Esophagus (tissue), 2 donors: ENCODE measurements at regions not wholly inside any gene's neighbourhood (a gene's known extent, or its start where the extent isn't known, plus 50 kb on each side); places are given as distances from the start of the nearest gene placed in this dataset.
"Not testable (repeated sequence)": the region's sequence is repeated elsewhere in the genome, so short reads cannot be mapped to it uniquely, and the experiment has no call there.

Experiments
- H3K27ac ChIP-seq, 2 donors: one replicate each; pipeline ENCODE4 v1.5.1; 2013; ENCODE audit warnings: low read depth in 2 of 2, mild to moderate bottlenecking in 2 of 2, inconsistent platforms in 1 of 2, low read length in 1 of 2, moderate library complexity in 1 of 2
- H3K27me3 ChIP-seq, 2 donors: one replicate each; pipeline ENCODE4 v1.6.1; 2013; ENCODE audit warnings: low read length in 2 of 2, control low read depth in 1 of 2, mild to moderate bottlenecking in 1 of 2; ENCODE audit not compliant: insufficient read depth in 2 of 2, control insufficient read depth in 1 of 2
- H3K36me3 ChIP-seq, 2 donors: one replicate each; pipeline ENCODE4 v1.6.1; 2013; ENCODE audit warnings: low read length in 1 of 2; ENCODE audit not compliant: control insufficient read depth in 2 of 2, insufficient read depth in 2 of 2
- H3K4me1 ChIP-seq, 2 donors: one replicate each; pipeline ENCODE4 v1.6.1; 2013; ENCODE audit warnings: low read length in 1 of 2; ENCODE audit not compliant: control insufficient read depth in 2 of 2, insufficient read depth in 2 of 2
- H3K4me3 ChIP-seq, 2 donors: one replicate each; pipeline ENCODE4 v1.5.1; 2013; ENCODE audit warnings: low read length in 2 of 2, mild to moderate bottlenecking in 2 of 2, low read depth in 1 of 2, moderate library complexity in 1 of 2
- H3K9me3 ChIP-seq, 2 donors: one replicate each; pipeline ENCODE4 v1.6.1; 2013; ENCODE audit warnings: mild to moderate bottlenecking in 2 of 2, low read depth in 1 of 2, low read length in 1 of 2, moderate library complexity in 1 of 2; ENCODE audit not compliant: control insufficient read depth in 2 of 2, insufficient read depth in 1 of 2
- WGBS, 2 donors: extraction: QIAGEN DNeasy Blood & Tissue Kit; methylation state at CpG; one replicate each; pipeline ENCODE4 v1.1.7; 2013; 5-methylcytosine and 5-hydroxymethylcytosine counted together
- donor health status: healthy with polysubstance abuse.
- donor health status: Bipolar disorder and iron deficiency.

DNA sequence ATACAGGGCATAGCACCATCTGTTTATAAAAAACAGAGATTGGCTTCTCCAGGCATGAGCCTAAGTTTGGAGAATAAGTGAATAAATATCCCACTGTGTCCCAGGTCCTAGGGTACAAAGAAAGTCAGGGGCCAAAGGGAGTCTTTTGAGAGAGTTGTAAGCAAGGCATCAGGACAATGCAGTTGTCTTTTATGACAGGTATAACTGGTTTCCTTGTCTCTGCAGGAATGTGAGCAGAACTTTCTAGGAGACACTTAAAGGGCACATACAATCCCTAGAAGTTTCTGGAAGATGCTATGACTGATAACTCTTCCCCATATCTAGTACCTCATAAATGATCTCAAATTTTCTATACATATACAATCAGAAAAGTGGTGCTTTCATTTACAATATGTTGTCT is 245.6 kb upstream of the RGMB start:
- Histone ChIP-seq H3K4me1 (no peaks in the 10 kb centered on the region), H3K27me3 (no peaks in the 10 kb centered on the region), H3K4me3 (no peak overlapping the region), H3K27ac (no peak overlapping the region), H3K36me3 (no peaks in the 10 kb centered on the region), H3K9me3 (no peaks in the 10 kb centered on the region)

DNA sequence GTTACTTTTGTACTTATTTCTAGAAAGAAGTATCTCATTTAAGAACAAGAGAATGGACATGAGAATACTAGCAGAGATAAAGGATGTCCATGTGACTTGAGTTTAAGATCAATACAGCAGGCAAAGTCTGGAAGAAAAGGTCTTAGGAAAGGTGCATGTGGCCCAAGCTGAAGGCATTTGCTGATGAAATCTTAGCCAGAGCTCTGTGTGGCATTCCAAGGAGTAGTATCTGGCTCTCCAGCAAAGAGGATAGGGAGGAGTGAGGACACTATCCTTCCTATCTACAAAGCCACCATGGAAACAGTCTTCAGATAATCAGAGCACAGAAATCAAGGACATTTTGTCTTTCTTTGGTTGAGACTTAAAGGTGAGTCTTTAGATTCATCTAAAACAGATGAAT is 244.1 kb upstream of the RGMB start:
- Histone ChIP-seq H3K27me3 (no peaks in the 10 kb centered on the region), H3K4me1 (no peaks in the 10 kb centered on the region), H3K4me3 (no peak overlapping the region), H3K36me3 (no peaks in the 10 kb centered on the region), H3K9me3 (no peaks in the 10 kb centered on the region), H3K27ac (no peak overlapping the region)

DNA sequence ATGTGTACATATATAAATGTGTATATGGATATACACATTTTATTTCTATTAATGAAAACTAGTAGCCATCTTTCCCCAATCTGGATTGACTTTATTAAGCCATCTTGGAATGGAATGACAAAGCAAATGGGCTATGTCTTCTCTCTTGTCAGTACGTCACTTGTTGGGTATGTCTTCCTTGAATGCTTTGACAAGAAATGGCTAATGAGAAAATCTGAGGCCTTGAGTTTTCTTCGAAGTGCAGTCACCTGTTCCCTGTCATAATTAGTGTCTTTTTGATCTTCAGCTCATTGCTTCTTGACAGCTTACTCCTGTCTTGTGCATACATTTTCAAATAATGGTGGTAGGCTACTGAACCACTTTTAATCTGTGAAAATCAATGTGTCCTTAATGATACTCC is 243.2 kb upstream of the RGMB start:
- H3K4me1 ChIP-seq = no peaks in the 10 kb centered on the region
- H3K9me3 ChIP-seq = no peaks in the 10 kb centered on the region
- no peak overlapping the region for H3K27ac ChIP-seq
- 83% methylated on average over 2 of the region's 2 CpGs for WGBS, 2 donors
- H3K4me3 ChIP-seq = no peak overlapping the region
- H3K36me3 ChIP-seq = no peaks in the 10 kb centered on the region
- no peaks in the 10 kb centered on the region for H3K27me3 ChIP-seq

DNA sequence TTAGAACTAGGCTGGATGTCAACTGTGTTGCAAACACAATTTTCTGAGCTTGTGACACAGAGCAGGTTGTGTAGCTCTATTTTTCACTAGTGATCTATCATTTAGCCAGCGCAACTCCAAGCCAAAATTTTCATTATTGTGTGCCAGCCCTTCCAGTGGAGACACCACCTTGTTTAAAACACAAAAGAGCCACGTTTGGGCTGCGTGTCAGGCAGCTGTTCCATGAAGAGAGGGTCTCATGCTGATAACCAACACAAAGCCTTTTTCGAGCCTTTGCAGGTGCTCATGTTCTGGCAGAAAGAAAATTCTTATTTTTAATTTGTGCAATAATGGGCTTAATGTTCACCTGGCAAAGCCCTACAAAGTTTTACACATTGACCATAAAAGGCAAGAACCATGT is 237.6 kb upstream of the RGMB start:
- Histone ChIP-seq H3K4me1 (no peaks in the 10 kb centered on the region), H3K27me3 (no peaks in the 10 kb centered on the region), H3K27ac (no peak overlapping the region), H3K4me3 (no peak overlapping the region), H3K9me3 (no peaks in the 10 kb centered on the region), H3K36me3 (no peaks in the 10 kb centered on the region)
- 41 to 62% methylated on average over 4 of the region's 4 CpGs for WGBS, 2 donors

DNA sequence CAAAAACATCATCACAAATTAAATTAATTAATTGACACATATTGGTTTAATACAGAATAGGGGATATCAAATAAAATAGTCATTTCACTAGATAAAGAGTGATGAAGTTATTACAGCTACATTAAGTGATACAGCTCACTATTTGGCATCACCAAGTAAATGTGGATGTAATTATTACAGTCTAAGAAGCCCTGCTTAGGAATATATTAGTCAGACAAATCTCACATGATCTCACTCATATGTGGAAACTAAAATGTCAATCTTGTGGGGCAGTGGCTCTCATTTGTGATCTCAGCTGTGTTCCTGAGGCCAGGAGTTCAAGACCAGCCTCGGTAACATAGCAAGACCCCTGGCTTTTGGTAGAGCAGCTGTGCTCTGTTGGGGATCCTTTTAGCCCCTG is 233.4 kb upstream of the RGMB start:
- no peaks in the 10 kb centered on the region for H3K36me3 ChIP-seq
- no peak overlapping the region for H3K4me3 ChIP-seq
- no peaks in the 10 kb centered on the region for H3K9me3 ChIP-seq
- WGBS, 2 donors = 0 to 84% methylated on average over 1 of the region's 1 CpG
- H3K4me1 ChIP-seq = no peaks in the 10 kb centered on the region
- peak overlapping the region in 1 of 2 donors; percentile 4 for H3K27ac ChIP-seq
- H3K27me3 ChIP-seq = no peaks in the 10 kb centered on the region

DNA sequence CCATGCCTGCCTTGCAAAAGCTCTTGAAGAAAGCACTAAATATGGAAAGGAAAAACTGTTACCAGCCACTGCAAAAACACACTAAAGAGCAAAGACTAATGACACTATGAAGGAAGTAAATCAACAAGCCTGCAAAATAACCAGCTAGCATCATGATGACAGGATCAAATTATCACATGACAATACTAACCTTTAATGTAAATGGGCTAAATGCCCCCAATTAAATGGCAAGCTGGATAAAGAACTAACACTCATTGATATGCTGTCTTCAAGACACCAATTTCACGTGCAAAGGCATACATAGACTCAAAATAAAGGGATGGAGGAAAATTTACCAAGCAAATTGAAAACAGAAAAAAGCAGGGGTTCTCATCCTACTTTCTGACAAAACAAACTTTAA is 231.8 kb upstream of the RGMB start:
- Histone ChIP-seq H3K27ac (no peak overlapping the region), H3K36me3 (no peaks in the 10 kb centered on the region), H3K4me3 (no peak overlapping the region), H3K4me1 (no peaks in the 10 kb centered on the region), H3K27me3 (no peaks in the 10 kb centered on the region), H3K9me3 (no peaks in the 10 kb centered on the region)
- WGBS, 2 donors = 0 to 22% methylated on average over 1 of the region's 1 CpG

DNA sequence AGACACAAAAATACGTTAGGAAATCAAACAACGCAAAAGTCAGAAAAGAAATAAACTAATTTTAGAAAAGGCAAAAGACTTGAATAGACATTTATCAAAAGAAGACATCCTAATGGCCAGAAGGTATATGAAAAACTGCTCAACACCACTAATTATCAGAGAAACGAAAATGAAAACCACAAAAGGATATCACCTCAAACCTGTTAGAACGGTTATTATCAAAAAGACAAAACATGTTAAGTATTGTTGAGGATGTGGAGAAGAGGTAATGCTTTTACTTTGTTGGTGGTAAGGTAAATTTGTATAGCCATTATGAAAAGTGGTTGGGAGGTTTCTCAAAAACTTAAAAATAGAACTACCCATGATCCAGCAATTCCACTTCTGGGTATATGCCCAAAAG is 230.0 kb upstream of the RGMB start:
- no peaks in the 10 kb centered on the region for H3K36me3 ChIP-seq
- WGBS, 2 donors = 78 to 79% methylated on average over 4 of the region's 4 CpGs
- no peak overlapping the region for H3K27ac ChIP-seq
- no peak overlapping the region for H3K4me3 ChIP-seq
- no peaks in the 10 kb centered on the region for H3K27me3 ChIP-seq
- no peaks in the 10 kb centered on the region for H3K4me1 ChIP-seq
- no peaks in the 10 kb centered on the region for H3K9me3 ChIP-seq

DNA sequence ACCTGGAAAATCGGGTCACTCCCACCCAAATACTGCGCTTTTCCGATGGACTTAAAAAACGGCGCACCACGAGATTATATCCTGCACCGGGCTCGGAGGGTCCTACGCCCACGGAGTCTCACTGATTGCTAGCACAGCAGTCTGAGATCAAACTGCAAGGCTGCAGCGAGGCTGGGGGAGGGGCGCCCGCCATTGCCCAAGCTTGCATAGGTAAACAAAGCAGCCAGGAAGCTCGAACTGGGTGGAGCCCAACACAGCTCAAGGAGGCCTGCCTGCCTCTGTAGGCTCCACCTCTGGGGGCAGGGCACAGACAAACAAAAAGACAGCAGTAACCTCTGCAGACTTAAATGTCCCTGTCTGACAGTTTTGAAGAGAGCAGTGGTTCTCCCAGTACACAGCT is 226.5 kb upstream of the RGMB start:
- H3K4me1 ChIP-seq, H3K27ac ChIP-seq, H3K27me3 ChIP-seq, H3K9me3 ChIP-seq, H3K4me3 ChIP-seq, H3K36me3 ChIP-seq: not testable (repeated sequence)
- WGBS, 2 donors = 69 to 78% methylated on average over 7 to 10 of the region's 14 CpGs

DNA sequence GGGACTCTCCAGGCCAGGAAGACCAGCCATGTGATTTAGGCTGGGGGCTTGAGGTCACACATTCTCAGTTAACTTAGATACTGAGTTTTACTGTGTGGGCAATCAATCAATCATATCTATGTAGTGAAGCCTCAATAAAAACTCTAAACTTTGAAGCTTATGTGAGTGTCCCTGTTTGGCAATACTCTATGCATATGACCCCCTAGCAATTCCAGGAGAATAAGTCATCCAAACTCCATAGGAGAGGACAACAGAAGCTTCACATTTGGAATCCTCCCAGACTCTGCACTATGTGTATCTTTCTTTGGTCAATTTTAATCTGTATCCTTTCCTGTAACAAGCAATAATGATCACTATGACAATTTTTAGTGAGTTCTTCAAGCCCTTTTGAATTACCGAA is 216.8 kb upstream of the RGMB start:
- H3K36me3 ChIP-seq = no peaks in the 10 kb centered on the region
- no peak overlapping the region for H3K27ac ChIP-seq
- H3K27me3 ChIP-seq = no peaks in the 10 kb centered on the region
- H3K4me1 ChIP-seq = no peaks in the 10 kb centered on the region
- WGBS, 2 donors = 91 to 95% methylated on average over 1 of the region's 1 CpG
- H3K4me3 ChIP-seq = no peak overlapping the region
- H3K9me3 ChIP-seq = no peaks in the 10 kb centered on the region

DNA sequence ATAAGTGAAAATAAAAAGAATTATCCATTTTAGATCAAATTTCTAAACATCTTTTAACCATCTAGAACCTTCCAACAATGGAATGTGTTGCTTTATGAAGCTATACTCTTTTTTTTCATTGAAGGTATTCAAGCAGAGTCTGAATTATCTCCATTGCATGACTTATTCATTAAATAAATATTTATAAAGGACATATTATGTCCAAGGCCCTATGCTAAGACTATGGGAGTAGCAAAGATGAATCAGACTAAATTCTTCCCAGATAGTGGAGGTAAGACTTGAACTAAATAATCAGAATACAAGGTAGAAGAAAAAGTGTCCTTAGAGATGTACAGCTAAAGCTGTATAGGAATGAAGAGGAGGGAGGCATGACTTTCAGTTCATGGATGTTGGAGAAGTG is 215.5 kb upstream of the RGMB start:
- Histone ChIP-seq H3K4me1 (no peaks in the 10 kb centered on the region), H3K4me3 (no peak overlapping the region), H3K9me3 (no peaks in the 10 kb centered on the region), H3K27ac (no peak overlapping the region), H3K36me3 (no peaks in the 10 kb centered on the region), H3K27me3 (no peaks in the 10 kb centered on the region)
